ENCODE measurements at regions not wholly inside any gene's neighbourhood (a gene's known extent, or its start where the extent isn't known, plus 50 kb on each side); places are given as distances from the start of the nearest gene placed in this dataset.

DNA sequence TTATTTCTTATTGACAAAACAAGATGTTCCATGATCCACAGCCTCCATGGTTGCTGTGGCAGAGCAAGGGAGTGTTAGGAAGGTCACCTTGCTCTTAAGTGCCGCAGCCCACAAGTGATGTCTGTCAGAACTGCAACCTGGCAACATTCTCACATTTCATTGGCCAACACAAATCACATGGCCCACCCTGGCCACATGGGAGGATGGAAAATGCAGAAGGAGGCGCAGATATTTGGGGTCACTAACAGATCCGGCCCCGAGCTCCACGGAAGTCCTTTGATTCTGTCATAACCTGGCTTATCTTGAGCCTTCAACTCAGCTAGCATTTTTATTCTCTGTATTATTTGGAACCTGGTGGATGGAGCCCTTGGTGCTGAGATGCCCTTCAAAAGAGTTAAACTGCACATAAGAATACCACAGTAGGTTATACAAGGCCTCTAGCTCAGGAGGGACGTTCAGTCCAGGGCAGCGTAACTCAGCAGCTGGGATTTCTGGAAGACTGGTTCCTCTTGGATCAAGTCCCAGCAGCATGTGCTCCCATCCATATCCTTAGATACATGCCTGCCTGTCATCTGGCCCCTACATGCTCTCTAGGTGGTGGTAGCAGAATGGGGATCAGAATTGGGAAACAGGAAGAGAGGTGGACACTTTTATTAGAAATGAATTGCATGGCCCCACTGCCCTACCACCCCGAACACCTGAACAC lies 508.1 kb downstream of the HAPSTR1 start (continued):
- TF ChIP-seq ZNF426 (tag by site-specific recombination; IDR thresholded peaks at IDR 0.05) (no peak), OVOL3 (tag by site-specific recombination; IDR thresholded peaks at IDR 0.05) (no peak), ZNF544 (tag by site-specific recombination; IDR thresholded peaks at IDR 0.05) (no peak)

DNA sequence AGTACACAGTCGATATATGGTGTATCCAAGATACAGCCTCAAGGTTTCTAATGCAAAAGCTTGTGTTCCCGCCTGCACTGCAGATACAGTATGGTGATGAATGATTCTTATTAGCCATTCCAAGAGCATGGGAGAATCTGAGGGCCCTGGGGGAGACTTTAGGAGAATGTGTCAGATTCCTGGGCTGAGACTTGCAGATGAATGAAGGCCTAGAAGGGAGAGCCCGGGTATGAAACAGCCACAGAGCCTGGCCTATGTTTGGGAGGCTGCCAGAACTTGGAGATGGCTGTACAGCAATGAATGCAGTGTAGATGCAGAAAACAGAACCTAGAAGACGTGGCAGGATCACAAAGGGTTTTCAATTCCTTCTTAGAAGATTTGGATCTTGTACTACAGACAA lies 510.7 kb downstream of the HAPSTR1 start:
- TF ChIP-seq ZNF830 (tag by site-specific recombination; IDR thresholded peaks at IDR 0.05; ENCODE audit: low read depth) (no peak), ZNF266 (tag by site-specific recombination; IDR thresholded peaks at IDR 0.05; ENCODE audit: low read depth) (no peak)
- TF ChIP-seq, protein P1, sequence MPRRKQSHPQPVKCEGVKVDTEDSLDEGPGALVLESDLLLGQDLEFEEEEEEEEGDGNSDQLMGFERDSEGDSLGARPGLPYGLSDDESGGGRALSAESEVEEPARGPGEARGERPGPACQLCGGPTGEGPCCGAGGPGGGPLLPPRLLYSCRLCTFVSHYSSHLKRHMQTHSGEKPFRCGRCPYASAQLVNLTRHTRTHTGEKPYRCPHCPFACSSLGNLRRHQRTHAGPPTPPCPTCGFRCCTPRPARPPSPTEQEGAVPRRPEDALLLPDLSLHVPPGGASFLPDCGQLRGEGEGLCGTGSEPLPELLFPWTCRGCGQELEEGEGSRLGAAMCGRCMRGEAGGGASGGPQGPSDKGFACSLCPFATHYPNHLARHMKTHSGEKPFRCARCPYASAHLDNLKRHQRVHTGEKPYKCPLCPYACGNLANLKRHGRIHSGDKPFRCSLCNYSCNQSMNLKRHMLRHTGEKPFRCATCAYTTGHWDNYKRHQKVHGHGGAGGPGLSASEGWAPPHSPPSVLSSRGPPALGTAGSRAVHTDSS (tag by site-specific recombination; IDR thresholded peaks at IDR 0.05), result no peak
- TF ChIP-seq, protein P2, sequence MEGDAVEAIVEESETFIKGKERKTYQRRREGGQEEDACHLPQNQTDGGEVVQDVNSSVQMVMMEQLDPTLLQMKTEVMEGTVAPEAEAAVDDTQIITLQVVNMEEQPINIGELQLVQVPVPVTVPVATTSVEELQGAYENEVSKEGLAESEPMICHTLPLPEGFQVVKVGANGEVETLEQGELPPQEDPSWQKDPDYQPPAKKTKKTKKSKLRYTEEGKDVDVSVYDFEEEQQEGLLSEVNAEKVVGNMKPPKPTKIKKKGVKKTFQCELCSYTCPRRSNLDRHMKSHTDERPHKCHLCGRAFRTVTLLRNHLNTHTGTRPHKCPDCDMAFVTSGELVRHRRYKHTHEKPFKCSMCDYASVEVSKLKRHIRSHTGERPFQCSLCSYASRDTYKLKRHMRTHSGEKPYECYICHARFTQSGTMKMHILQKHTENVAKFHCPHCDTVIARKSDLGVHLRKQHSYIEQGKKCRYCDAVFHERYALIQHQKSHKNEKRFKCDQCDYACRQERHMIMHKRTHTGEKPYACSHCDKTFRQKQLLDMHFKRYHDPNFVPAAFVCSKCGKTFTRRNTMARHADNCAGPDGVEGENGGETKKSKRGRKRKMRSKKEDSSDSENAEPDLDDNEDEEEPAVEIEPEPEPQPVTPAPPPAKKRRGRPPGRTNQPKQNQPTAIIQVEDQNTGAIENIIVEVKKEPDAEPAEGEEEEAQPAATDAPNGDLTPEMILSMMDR (tag by site-specific recombination; IDR thresholded peaks at IDR 0.05), result no peak
- ChIA-PET POLR2A (no interaction called here), CTCF (interaction anchor here (0.7 kb wide), 1 partner anchor 32 kb away, joined by 3 read pairs; no protein-coding TSS in a partner anchor)
- H3K4me3 ChIP-seq (ENCODE audit: low read depth, low read length), result no peak overlapping the region
- no peaks in the 10 kb centered on the region for H3K9me3 ChIP-seq (ENCODE audit: control insufficient read depth, insufficient read depth, low read depth, low read length)
- no peaks in the 10 kb centered on the region for H3K4me1 ChIP-seq (ENCODE audit: control insufficient read depth, insufficient read depth, low read length)
- H3K36me3 ChIP-seq (ENCODE audit: control insufficient read depth in 2 of 2, insufficient read depth in 1 of 2, low read length in 2 of 2), result no peaks in the 10 kb centered on the region
- no peak overlapping the region for H3K27ac ChIP-seq (ENCODE audit: extremely low read depth, low read depth, low read length)

- H3K36me3 ChIP-seq (ENCODE audit: control insufficient read depth in 2 of 2, insufficient read depth in 1 of 2, low read length in 2 of 2), result no peaks in the 10 kb centered on the region
- H3K9me3 ChIP-seq (ENCODE audit: control insufficient read depth, insufficient read depth, low read depth, low read length), result no peaks in the 10 kb centered on the region
- no peaks in the 10 kb centered on the region for H3K4me1 ChIP-seq (ENCODE audit: control insufficient read depth, insufficient read depth, low read length)
- no peak for TF ChIP-seq ZNF792 (tag by site-specific recombination; IDR thresholded peaks at IDR 0.05)
- 0 out of 2 replicates have a peak, but pooled peaks have one; percentile 16 for TF ChIP-seq ATF2 (tag by site-specific recombination; IDR thresholded peaks at IDR 0.05; ENCODE audit: low read depth)
- ChIA-PET POLR2A (no interaction called here), CTCF (no interaction called here)
- H3K27ac ChIP-seq (ENCODE audit: extremely low read depth, low read depth, low read length), result no peak overlapping the region
- H3K4me3 ChIP-seq (ENCODE audit: low read depth, low read length), result no peak overlapping the region
These were observed 511.9 kb downstream of the HAPSTR1 start for GRCh38 chr16:9603316-9603715.

- H3K27ac ChIP-seq (ENCODE audit: extremely low read depth, low read depth, low read length), result no peak overlapping the region
- no peaks in the 10 kb centered on the region for H3K36me3 ChIP-seq (ENCODE audit: control insufficient read depth in 2 of 2, insufficient read depth in 1 of 2, low read length in 2 of 2)
- H3K4me3 ChIP-seq (ENCODE audit: low read depth, low read length), result no peak overlapping the region
- no peaks in the 10 kb centered on the region for H3K9me3 ChIP-seq (ENCODE audit: control insufficient read depth, insufficient read depth, low read depth, low read length)
- CTCF ChIA-PET, result no interaction called here
- POLR2A ChIA-PET, result no interaction called here
- no peaks in the 10 kb centered on the region for H3K4me1 ChIP-seq (ENCODE audit: control insufficient read depth, insufficient read depth, low read length)
- TF ChIP-seq, protein P3, sequence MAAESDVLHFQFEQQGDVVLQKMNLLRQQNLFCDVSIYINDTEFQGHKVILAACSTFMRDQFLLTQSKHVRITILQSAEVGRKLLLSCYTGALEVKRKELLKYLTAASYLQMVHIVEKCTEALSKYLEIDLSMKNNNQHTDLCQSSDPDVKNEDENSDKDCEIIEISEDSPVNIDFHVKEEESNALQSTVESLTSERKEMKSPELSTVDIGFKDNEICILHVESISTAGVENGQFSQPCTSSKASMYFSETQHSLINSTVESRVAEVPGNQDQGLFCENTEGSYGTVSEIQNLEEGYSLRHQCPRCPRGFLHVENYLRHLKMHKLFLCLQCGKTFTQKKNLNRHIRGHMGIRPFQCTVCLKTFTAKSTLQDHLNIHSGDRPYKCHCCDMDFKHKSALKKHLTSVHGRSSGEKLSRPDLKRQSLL (tag by site-specific recombination; IDR thresholded peaks at IDR 0.05), result no peak
- TF ChIP-seq ZEB2 (tag by site-specific recombination; IDR thresholded peaks at IDR 0.05) (no peak), ZBTB10 (tag by site-specific recombination; IDR thresholded peaks at IDR 0.05) (no peak), KLF7 (tag by site-specific recombination; IDR thresholded peaks at IDR 0.05; ENCODE audit: borderline replicate concordance) (no peak), ZBTB1 (tag by site-specific recombination; IDR thresholded peaks at IDR 0.05) (no peak), ZNF239 (tag by site-specific recombination; IDR thresholded peaks at IDR 0.05) (no peak)
- TF ChIP-seq, protein P4, sequence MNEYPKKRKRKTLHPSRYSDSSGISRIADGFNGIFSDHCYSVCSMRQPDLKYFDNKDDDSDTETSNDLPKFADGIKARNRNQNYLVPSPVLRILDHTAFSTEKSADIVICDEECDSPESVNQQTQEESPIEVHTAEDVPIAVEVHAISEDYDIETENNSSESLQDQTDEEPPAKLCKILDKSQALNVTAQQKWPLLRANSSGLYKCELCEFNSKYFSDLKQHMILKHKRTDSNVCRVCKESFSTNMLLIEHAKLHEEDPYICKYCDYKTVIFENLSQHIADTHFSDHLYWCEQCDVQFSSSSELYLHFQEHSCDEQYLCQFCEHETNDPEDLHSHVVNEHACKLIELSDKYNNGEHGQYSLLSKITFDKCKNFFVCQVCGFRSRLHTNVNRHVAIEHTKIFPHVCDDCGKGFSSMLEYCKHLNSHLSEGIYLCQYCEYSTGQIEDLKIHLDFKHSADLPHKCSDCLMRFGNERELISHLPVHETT (tag by site-specific recombination; IDR thresholded peaks at IDR 0.05), result no peak
These were observed 516.2 kb downstream of the HAPSTR1 start for GRCh38 chr16:9607515-9608230.
